CD4-positive, alpha-beta T cell (primary cell): ENCODE measurements at regions not wholly inside any gene's neighbourhood (a gene's known extent, or its start where the extent isn't known, plus 50 kb on each side); places are given as distances from the start of the nearest gene placed in this dataset.

ENCODE experiments used
- ATAC-seq: fragments of 200-7000 bp; cut with Tn5 transposase; one replicate; pipeline ENCODE4 v1.10.0; 2022; ENCODE audit warnings: mild to moderate bottlenecking; ENCODE audit not compliant: poor library complexity
- CTCF ChIA-PET: fragments of 350-600 bp; sonication (Branson Sonifier 250); formaldehyde crosslinking; loops from one replicate; lab custom pipeline; 2021; ENCODE audit warnings: antibody characterized with exemption, inconsistent platforms; lab: Charles Lee
- POLR2A ChIA-PET: fragments of 350-600 bp; sonication (Branson Sonifier 250); formaldehyde crosslinking; loops from one replicate; lab custom pipeline; 2021; ENCODE audit warnings: antibody characterized with exemption, inconsistent platforms; lab: Charles Lee
- DNase-seq, 14 experiments: peaks; one replicate each; pipeline ENCODE4 v3.0.0-alpha.2; 2013 to 2020; ENCODE audit warnings: mixed read lengths in 2 of 14
- H3K27ac ChIP-seq, 2 donors: one replicate each; pipeline versions ENCODE4 v1.5.1 to v1.7.0; 2013; ENCODE audit warnings: low read length in 2 of 2, low read depth in 1 of 2, mild to moderate bottlenecking in 1 of 2
- H3K27me3 ChIP-seq, 2 experiments: 1 replicate in 1 of 2; 2 replicates in 1 of 2; pipeline versions ENCODE4 v1.6.1 to v1.7.0; 2013; ENCODE audit warnings: low read length in 2 of 2, control low read depth in 1 of 2, mild to moderate bottlenecking in 1 of 2, moderate library complexity in 1 of 2; ENCODE audit not compliant: insufficient read depth in 2 of 2, control insufficient read depth in 1 of 2
- H3K36me3 ChIP-seq: one replicate; pipeline ENCODE4 v1.6.1; 2013; ENCODE audit warnings: low read length, control low read depth; ENCODE audit not compliant: insufficient read depth
- H3K4me1 ChIP-seq: one replicate; pipeline ENCODE4 v1.6.1; 2013; ENCODE audit warnings: low read length, control low read depth; ENCODE audit not compliant: insufficient read depth
- H3K4me3 ChIP-seq: one replicate; pipeline ENCODE4 v1.5.1; 2013; ENCODE audit warnings: mild to moderate bottlenecking, low read length, moderate library complexity
- H3K9me3 ChIP-seq, 2 experiments: 1 replicate in 1 of 2; 2 replicates in 1 of 2; pipeline versions ENCODE4 v1.6.1 to v1.7.0; 2013; ENCODE audit warnings: low read length in 2 of 2, mild to moderate bottlenecking in 2 of 2, control low read depth in 1 of 2, moderate library complexity in 1 of 2; ENCODE audit not compliant: control insufficient read depth in 1 of 2, insufficient read depth in 1 of 2
- H3K27ac Mint-ChIP-seq: one replicate; pipeline ENCODE4 v1.8.0; 2020; ENCODE audit warnings: mixed read lengths
- H3K27me3 Mint-ChIP-seq: one replicate; pipeline ENCODE4 v1.8.0; 2021; ENCODE audit warnings: mixed read lengths
- H3K36me3 Mint-ChIP-seq: one replicate; pipeline ENCODE4 v1.8.0; 2021; ENCODE audit warnings: low read depth, mixed read lengths
- H3K4me1 Mint-ChIP-seq: one replicate; pipeline ENCODE4 v1.8.0; 2021; ENCODE audit warnings: low read depth, mixed read lengths
- H3K4me3 Mint-ChIP-seq: one replicate; pipeline ENCODE4 v1.8.0; 2020; ENCODE audit warnings: mild to moderate bottlenecking, mixed read lengths
- H3K9me3 Mint-ChIP-seq: one replicate; pipeline ENCODE4 v1.8.0; 2020; ENCODE audit warnings: mixed read lengths
- intact Hi-C, 2 experiments: fragments of 100-400 bp; cut with DNase I in 1 of 2; cut with micrococcal nuclease in 1 of 2; formaldehyde crosslinking; loops; one replicate each; pipeline versions ENCODE4 v1.15.1 to v1.9.0; 2023 to 2025; cut with DNase I, micrococcal nuclease
- TF ChIP-seq, protein P1 (sequence below): fragments of 200-600 bp; IDR thresholded peaks from one replicate; pipeline ENCODE4 v1.8.0; 2022; ENCODE audit warnings: antibody characterized with exemption, mild to moderate bottlenecking

DNA sequence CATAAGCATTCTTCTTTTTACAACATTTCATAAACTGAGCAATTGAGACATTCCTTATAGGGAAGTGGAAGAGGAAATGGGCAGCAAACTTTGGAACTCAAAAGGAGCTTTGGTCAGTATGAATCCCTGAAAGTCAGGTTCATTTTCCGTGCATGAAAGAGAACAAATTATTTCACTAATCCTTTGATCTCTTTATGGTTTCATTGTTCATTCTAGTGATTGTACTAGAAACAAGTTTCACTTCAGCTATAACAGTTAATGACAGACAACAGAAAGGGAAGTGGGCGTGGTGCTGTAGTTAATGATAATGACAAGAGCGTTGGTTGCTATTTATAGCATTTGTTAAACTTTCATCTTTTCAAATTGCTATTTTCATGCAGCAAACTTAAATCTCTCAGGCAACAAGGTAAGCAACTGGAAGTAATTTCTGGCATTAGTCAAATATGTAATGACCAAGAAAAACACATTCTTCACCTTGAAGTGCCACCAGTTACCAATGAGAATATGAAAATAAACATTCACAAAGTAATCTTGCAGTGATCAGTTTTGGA lies 98.4 kb downstream of the AREG start:
- H3K4me3 ChIP-seq: no peak overlapping the region
- ATAC-seq: peak; percentile 44
- TF ChIP-seq, protein P1, sequence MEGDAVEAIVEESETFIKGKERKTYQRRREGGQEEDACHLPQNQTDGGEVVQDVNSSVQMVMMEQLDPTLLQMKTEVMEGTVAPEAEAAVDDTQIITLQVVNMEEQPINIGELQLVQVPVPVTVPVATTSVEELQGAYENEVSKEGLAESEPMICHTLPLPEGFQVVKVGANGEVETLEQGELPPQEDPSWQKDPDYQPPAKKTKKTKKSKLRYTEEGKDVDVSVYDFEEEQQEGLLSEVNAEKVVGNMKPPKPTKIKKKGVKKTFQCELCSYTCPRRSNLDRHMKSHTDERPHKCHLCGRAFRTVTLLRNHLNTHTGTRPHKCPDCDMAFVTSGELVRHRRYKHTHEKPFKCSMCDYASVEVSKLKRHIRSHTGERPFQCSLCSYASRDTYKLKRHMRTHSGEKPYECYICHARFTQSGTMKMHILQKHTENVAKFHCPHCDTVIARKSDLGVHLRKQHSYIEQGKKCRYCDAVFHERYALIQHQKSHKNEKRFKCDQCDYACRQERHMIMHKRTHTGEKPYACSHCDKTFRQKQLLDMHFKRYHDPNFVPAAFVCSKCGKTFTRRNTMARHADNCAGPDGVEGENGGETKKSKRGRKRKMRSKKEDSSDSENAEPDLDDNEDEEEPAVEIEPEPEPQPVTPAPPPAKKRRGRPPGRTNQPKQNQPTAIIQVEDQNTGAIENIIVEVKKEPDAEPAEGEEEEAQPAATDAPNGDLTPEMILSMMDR: no peak
- intact Hi-C loops: no loop called here
- POLR2A ChIA-PET: no interaction called here
- Mint-ChIP-seq H3K36me3 (no peaks in the 10 kb centered on the region), H3K27ac (no peak overlapping the region), H3K9me3 (no peaks in the 10 kb centered on the region), H3K4me3 (no peak overlapping the region), H3K4me1 (peaks cover 7% of the 10 kb centered on the region), H3K27me3 (no peaks in the 10 kb centered on the region)
- H3K27me3 ChIP-seq: no peaks in the 10 kb centered on the region
- CTCF ChIA-PET: no interaction called here
- H3K27ac ChIP-seq: no peak overlapping the region
- no peaks in the 10 kb centered on the region for H3K9me3 ChIP-seq
- H3K4me1 ChIP-seq: no peaks in the 10 kb centered on the region
- H3K36me3 ChIP-seq: no peaks in the 10 kb centered on the region
- DNase-seq: peak in 3 of 14 experiments; percentile 13 to 36 (median 21)

DNA sequence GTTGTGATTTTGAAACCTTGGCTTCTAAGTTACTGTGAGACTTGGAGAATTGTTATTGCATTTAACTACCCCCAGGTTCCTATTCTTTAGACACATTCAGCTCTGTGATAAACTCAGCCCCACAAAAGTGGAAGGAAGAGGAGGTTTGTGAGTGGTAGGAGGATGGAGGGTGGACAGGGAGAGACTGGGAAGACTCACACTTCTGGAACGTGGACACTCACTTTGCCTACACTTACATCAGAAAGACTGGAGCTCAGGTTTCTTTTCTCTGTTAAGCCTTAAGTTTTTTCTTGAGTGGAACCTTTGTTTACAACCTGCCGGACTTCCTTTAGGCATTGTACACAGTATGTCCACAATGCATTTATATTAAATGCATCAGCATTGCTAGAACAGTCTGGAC lies 99.0 kb downstream of the AREG start:
- Mint-ChIP-seq H3K27ac (no peak overlapping the region), H3K27me3 (no peaks in the 10 kb centered on the region), H3K36me3 (no peaks in the 10 kb centered on the region), H3K4me1 (peaks cover 7% of the 10 kb centered on the region), H3K9me3 (no peaks in the 10 kb centered on the region), H3K4me3 (no peak overlapping the region)
- ChIA-PET CTCF (no interaction called here), POLR2A (no interaction called here)
- DNase-seq (no peak), ATAC-seq (no peak)
- Histone ChIP-seq H3K36me3 (no peaks in the 10 kb centered on the region), H3K27ac (no peak overlapping the region), H3K9me3 (no peaks in the 10 kb centered on the region), H3K4me3 (no peak overlapping the region), H3K4me1 (no peaks in the 10 kb centered on the region), H3K27me3 (no peaks in the 10 kb centered on the region)
- intact Hi-C loops: no loop called here
- TF ChIP-seq, protein P1: no peak

GRCh38 chr4:74544655-74545361 lies 99.9 kb downstream of the AREG start:
- ATAC-seq (no peak), DNase-seq (no peak)
- CTCF ChIA-PET: interaction anchor here (1.3 kb wide), 1 partner anchor 13 kb away, joined by 3 read pairs; no protein-coding TSS in a partner anchor
- H3K9me3 Mint-ChIP-seq: no peaks in the 10 kb centered on the region
- POLR2A ChIA-PET: interaction anchor here (0.6 kb wide), 1 partner anchor 19 kb away, joined by 3 read pairs; no protein-coding TSS in a partner anchor
- no peak overlapping the region for H3K4me3 Mint-ChIP-seq
- intact Hi-C loops: no loop called here
- no peaks in the 10 kb centered on the region for H3K36me3 ChIP-seq
- H3K27ac Mint-ChIP-seq: no peak overlapping the region
- TF ChIP-seq, protein P1: no peak
- H3K4me1 ChIP-seq: no peaks in the 10 kb centered on the region
- no peak overlapping the region for H3K4me3 ChIP-seq
- peaks cover 0 to 3% of the 10 kb centered on the region in 2 experiments for H3K9me3 ChIP-seq
- no peak overlapping the region for H3K27ac ChIP-seq
- peaks cover 7% of the 10 kb centered on the region for H3K4me1 Mint-ChIP-seq
- no peaks in the 10 kb centered on the region for H3K27me3 ChIP-seq
- no peaks in the 10 kb centered on the region for H3K36me3 Mint-ChIP-seq
- H3K27me3 Mint-ChIP-seq: no peaks in the 10 kb centered on the region
